ENCODE measurements at regions not wholly inside any gene's neighbourhood (a gene's known extent, or its start where the extent isn't known, plus 50 kb on each side); places are given as distances from the start of the nearest gene placed in this dataset.
"Not testable (repeated sequence)": the region's sequence is repeated elsewhere in the genome, so short reads cannot be mapped to it uniquely, and the experiment has no call there.

DNA sequence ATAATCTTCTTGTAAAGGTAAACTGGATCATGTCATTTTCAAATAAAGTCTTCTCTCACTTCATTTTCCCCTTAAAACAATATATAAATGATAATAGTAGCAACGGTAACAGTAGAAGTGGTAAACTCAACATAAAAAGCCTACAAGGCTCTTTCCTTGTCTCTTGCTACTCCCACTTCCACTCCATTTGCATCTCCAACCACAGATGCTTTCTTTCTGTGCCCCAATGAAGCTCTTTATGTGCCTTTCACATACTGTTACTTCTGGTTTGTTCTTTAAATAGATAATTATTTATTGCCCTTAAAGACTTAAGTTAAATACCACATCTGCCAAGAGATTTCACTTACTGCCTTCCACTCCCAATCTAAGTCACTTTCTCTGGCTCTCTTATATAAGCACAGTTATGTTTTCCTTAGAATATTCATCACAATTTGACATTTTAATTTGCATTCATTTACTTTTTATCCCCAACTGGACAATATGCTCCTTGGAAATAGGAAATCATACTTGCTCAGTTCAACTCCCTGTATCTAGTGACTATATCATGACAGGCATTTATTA lies 149.9 kb downstream of the CRPPA start:
- WGBS, result 21% methylated on average over 1 of the region's 1 CpG
- no peaks in the 10 kb centered on the region for H3K9me3 ChIP-seq
- no peaks in the 10 kb centered on the region for H3K36me3 ChIP-seq
- no peaks in the 10 kb centered on the region for H3K27me3 ChIP-seq (replicated peaks; ENCODE audit: insufficient read depth)
- no peak for DNase-seq (ENCODE audit: low spot score)
- H3K27ac ChIP-seq, result no peak overlapping the region
- TF ChIP-seq POLR2AphosphoS5 (IDR thresholded peaks at IDR 0.05), result no peak
- intact Hi-C loops (cut with DNase I), result no loop called here
- no peak overlapping the region for H3K4me3 ChIP-seq
- no peaks in the 10 kb centered on the region for H3K4me1 ChIP-seq (replicated peaks)

DNA sequence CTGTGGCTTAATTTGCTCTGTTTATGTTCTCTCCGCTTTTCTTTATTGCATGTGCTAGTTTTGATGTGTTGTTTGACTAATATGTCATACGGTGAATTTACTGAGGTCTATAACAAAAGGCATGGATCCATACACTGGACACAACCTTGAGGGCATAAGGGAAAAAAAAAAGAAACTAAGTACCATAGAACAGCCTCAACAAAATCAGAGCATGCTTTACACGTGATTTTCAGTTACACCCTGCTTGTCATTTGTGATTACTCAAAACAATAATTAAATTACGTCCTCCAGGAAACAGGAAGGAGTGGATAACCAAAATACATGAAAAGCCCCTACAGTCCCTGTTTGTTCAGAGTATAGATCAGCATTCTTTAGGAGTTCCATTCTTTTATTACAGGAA lies 150.5 kb downstream of the CRPPA start:
- intact Hi-C loops (cut with DNase I), result no loop called here
- WGBS, result 67% methylated on average over 4 of the region's 4 CpGs

GRCh38 chr7:16268821-16269768 lies 152.2 kb downstream of the CRPPA start:
- intact Hi-C loops (cut with DNase I), result no loop called here
- 77% methylated on average over 12 of the region's 12 CpGs for whole genome bisulfite sequencing

More for the DNA sequence above, 150.5 kb downstream of the CRPPA start:
- no peak for TF ChIP-seq POLR2AphosphoS5 (IDR thresholded peaks at IDR 0.05)
- TF ChIP-seq, protein P1, sequence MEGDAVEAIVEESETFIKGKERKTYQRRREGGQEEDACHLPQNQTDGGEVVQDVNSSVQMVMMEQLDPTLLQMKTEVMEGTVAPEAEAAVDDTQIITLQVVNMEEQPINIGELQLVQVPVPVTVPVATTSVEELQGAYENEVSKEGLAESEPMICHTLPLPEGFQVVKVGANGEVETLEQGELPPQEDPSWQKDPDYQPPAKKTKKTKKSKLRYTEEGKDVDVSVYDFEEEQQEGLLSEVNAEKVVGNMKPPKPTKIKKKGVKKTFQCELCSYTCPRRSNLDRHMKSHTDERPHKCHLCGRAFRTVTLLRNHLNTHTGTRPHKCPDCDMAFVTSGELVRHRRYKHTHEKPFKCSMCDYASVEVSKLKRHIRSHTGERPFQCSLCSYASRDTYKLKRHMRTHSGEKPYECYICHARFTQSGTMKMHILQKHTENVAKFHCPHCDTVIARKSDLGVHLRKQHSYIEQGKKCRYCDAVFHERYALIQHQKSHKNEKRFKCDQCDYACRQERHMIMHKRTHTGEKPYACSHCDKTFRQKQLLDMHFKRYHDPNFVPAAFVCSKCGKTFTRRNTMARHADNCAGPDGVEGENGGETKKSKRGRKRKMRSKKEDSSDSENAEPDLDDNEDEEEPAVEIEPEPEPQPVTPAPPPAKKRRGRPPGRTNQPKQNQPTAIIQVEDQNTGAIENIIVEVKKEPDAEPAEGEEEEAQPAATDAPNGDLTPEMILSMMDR (IDR thresholded peaks at IDR 0.05), result no peak
- no peak for TF ChIP-seq POLR2A (IDR thresholded peaks at IDR 0.05)
- H3K36me3 ChIP-seq, result no peaks in the 10 kb centered on the region
- no peaks in the 10 kb centered on the region for H3K4me1 ChIP-seq (replicated peaks)
- H3K27ac ChIP-seq, result no peak overlapping the region
- H3K9me3 ChIP-seq, result no peaks in the 10 kb centered on the region
- DNase-seq (ENCODE audit: low spot score), result no peak
- no peaks in the 10 kb centered on the region for H3K27me3 ChIP-seq (replicated peaks; ENCODE audit: insufficient read depth)
- no peak overlapping the region for H3K4me3 ChIP-seq

DNA sequence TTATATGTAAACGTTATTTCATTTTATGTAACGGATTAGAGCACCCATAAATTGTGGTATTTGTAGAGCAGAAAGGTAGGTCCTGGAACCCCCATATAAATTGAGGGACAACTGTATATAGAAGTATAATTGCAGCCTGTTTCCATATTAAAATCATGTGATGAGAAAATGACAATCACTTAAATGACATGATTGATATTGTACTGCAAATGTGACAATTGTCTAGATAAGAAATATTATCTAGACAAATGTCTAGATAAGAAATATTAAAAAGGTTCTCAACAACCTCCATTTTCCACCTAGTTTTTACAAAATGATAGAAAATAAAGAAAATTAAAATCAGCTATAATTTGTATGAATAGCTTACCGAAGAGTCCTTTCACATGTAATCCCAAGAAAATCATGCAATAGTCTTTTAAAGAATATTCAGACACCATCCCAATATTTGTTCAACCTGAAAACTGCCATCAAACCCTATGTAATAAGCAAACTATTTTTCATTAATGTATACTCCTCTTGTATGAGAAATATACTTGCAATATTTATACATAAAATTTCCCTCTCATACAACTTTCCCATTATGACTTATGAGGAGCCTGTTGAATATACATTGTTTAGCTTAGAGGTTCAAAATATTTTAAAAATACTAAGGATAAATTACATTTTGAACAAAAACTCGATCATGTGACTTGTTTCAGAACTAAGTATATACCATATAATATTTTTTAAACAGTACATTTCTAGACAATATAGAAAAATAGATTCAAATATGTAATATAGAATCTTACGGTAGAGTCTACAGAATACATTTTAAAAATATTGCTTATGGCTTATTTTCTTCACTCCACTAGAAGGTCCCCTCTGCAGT lies 153.2 kb downstream of the CRPPA start:
- 93% methylated on average over 5 of the region's 5 CpGs for WGBS
- no peak for DNase-seq (ENCODE audit: low spot score)
- Histone ChIP-seq H3K4me3 (no peak overlapping the region), H3K9me3 (no peaks in the 10 kb centered on the region), H3K27me3 (replicated peaks; ENCODE audit: insufficient read depth) (no peaks in the 10 kb centered on the region), H3K36me3 (no peaks in the 10 kb centered on the region), H3K27ac (no peak overlapping the region), H3K4me1 (replicated peaks) (no peaks in the 10 kb centered on the region)
- TF ChIP-seq POLR2AphosphoS5 (IDR thresholded peaks at IDR 0.05) (no peak), POLR2A (IDR thresholded peaks at IDR 0.05) (no peak)
- TF ChIP-seq, protein P1 (IDR thresholded peaks at IDR 0.05), result no peak
- intact Hi-C loops (cut with DNase I), result no loop called here

More at GRCh38 chr7:16268821-16269768, 152.2 kb downstream of the CRPPA start:
- no peaks in the 10 kb centered on the region for H3K36me3 ChIP-seq
- no peaks in the 10 kb centered on the region for H3K4me1 ChIP-seq (replicated peaks)
- no peaks in the 10 kb centered on the region for H3K9me3 ChIP-seq
- DNase-seq (ENCODE audit: low spot score), result no peak
- no peak overlapping the region for H3K4me3 ChIP-seq
- TF ChIP-seq, protein P1 (IDR thresholded peaks at IDR 0.05), result no peak
- no peak for TF ChIP-seq POLR2A (IDR thresholded peaks at IDR 0.05)
- no peak for TF ChIP-seq POLR2AphosphoS5 (IDR thresholded peaks at IDR 0.05)
- no peaks in the 10 kb centered on the region for H3K27me3 ChIP-seq (replicated peaks; ENCODE audit: insufficient read depth)
- no peak overlapping the region for H3K27ac ChIP-seq

- TF ChIP-seq, protein P1 (IDR thresholded peaks at IDR 0.05), result no peak
- TF ChIP-seq POLR2AphosphoS5 (IDR thresholded peaks at IDR 0.05) (no peak), POLR2A (IDR thresholded peaks at IDR 0.05) (no peak)
- H3K36me3 ChIP-seq, result no peaks in the 10 kb centered on the region
- no peaks in the 10 kb centered on the region for H3K4me1 ChIP-seq (replicated peaks)
- H3K27me3 ChIP-seq (replicated peaks; ENCODE audit: insufficient read depth), result no peaks in the 10 kb centered on the region
- intact Hi-C loops (cut with DNase I), result no loop called here
- no peaks in the 10 kb centered on the region for H3K9me3 ChIP-seq
- no peak for DNase-seq (ENCODE audit: low spot score)
- WGBS, result 53% methylated on average over 1 of the region's 1 CpG
- no peak overlapping the region for H3K27ac ChIP-seq
- H3K4me3 ChIP-seq, result no peak overlapping the region
Observed at GRCh38 chr7:16266877-16267276, 154.5 kb downstream of the CRPPA start.

GRCh38 chr7:16266470-16266869 lies 154.9 kb downstream of the CRPPA start:
- intact Hi-C loops (cut with DNase I); DNase-seq (ENCODE audit: low spot score); H3K27ac ChIP-seq; H3K9me3 ChIP-seq; H3K4me3 ChIP-seq; H3K27me3 ChIP-seq (replicated peaks; ENCODE audit: insufficient read depth); H3K36me3 ChIP-seq; H3K4me1 ChIP-seq (replicated peaks): not testable (repeated sequence)
- WGBS, result 70% methylated on average over 9 of the region's 9 CpGs

Data from prostate gland (tissue), 2 donors.